HCT116 (cell line): ENCODE measurements at regions not wholly inside any gene's neighbourhood (a gene's known extent, or its start where the extent isn't known, plus 50 kb on each side); places are given as distances from the start of the nearest gene placed in this dataset.

Experiments used
- ATAC-seq: fragments of 200-7000 bp; cut with Tn5 transposase; 2 replicates; pipeline ENCODE4 v1.9.1; 2020; ENCODE audit warnings: mild to moderate bottlenecking, moderate library complexity
- BruUV-seq: library from RNA; stranded (reverse); fragments of 400-500 nt; replicated peaks from 2 replicates; lab custom pipeline; 2021; lab: Mats Ljungman, UMichigan
- CTCF ChIA-PET: fragments of 300-600 bp; sonication (Branson Sonifier 250); formaldehyde crosslinking; loops from one replicate; lab custom pipeline; 2021; ENCODE audit warnings: antibody characterized with exemption; lab: Charles Lee
- POLR2A ChIA-PET: fragments of 300-600, 350-600 bp; sonication (Branson Sonifier 250); formaldehyde crosslinking; loops from one replicate; lab custom pipeline; 2021; ENCODE audit warnings: antibody characterized with exemption; lab: Charles Lee
- RAD21 ChIA-PET, 2 experiments: fragments of 300-600 bp; sonication (Branson Sonifier 250); formaldehyde crosslinking; loops; one replicate each; lab custom pipeline; 2023; ENCODE audit warnings: low total read pairs in 2 of 2; ENCODE audit not compliant: uncharacterized antibody in 2 of 2, unreplicated experiment in 2 of 2, low non-redundant PET in 1 of 2; lab: Charles Lee
- DNase-seq: peaks from one replicate; pipeline ENCODE4 v3.0.0-alpha.2; 2010; ENCODE audit warnings: low read depth, low spot score
- H2AFZ ChIP-seq: fragments of 200-600 bp; shearing (Covaris generic), sonication (generic); 2 replicates; pipeline ENCODE4 v1.6.1; 2017; ENCODE audit warnings: low read depth, mixed run types, mixed read lengths, antibody characterized with exemption, low read length; ENCODE audit not compliant: poor library complexity, severe bottlenecking
- H3K27ac ChIP-seq: 2 replicates; pipeline ENCODE4 v1.5.1; 2012; ENCODE audit warnings: low read depth, low read length
- H3K27me3 ChIP-seq: fragments of 200-600 bp; sonication (generic); 2 replicates; pipeline ENCODE4 v1.6.1; 2016; ENCODE audit warnings: mixed run types, low read length, mixed read lengths; ENCODE audit not compliant: insufficient read depth
- H3K36me3 ChIP-seq, 2 experiments: fragments of 200-500 bp in 1 of 2; fragments of 200-600 bp in 1 of 2; sonication (Bioruptor generic) in 1 of 2; sonication (generic) in 1 of 2; 2 replicates each; pipeline versions ENCODE4 v1.5.1 to v1.6.1; 2014 to 2016; ENCODE audit warnings: low read length in 2 of 2, inconsistent platforms in 1 of 2, mixed read lengths in 1 of 2, mixed run types in 1 of 2; ENCODE audit not compliant: insufficient read depth in 2 of 2, control insufficient read depth in 1 of 2
- H3K4me1 ChIP-seq, 2 experiments: fragments of 200-600 bp in 1 of 2; sonication (generic) in 1 of 2; 2 replicates each; pipeline versions ENCODE4 v1.5.1 to v1.6.1; 2012 to 2017; ENCODE audit warnings: low read length in 2 of 2, inconsistent platforms in 1 of 2, mild to moderate bottlenecking in 1 of 2, mixed read lengths in 1 of 2, mixed run types in 1 of 2, moderate library complexity in 1 of 2; ENCODE audit not compliant: insufficient read depth in 2 of 2, control insufficient read depth in 1 of 2
- H3K4me2 ChIP-seq: fragments of 200-600 bp; sonication (generic); 2 replicates; pipeline ENCODE4 v1.6.1; 2017; ENCODE audit warnings: mixed run types, low read length, mixed read lengths
- H3K4me3 ChIP-seq, 2 experiments: fragments of 200-600 bp in 1 of 2; sonication (generic) in 1 of 2; replicated peaks in 1 of 2; 2 replicates each; pipeline ENCODE4 v1.5.1; 2011 to 2016; ENCODE audit warnings: low read length in 2 of 2, control low read depth in 1 of 2, low read depth in 1 of 2, mild to moderate bottlenecking in 1 of 2, mixed read lengths in 1 of 2, mixed run types in 1 of 2
- H3K79me2 ChIP-seq: fragments of 200-600 bp; sonication (generic); 2 replicates; pipeline ENCODE4 v1.6.1; 2017; ENCODE audit warnings: mild to moderate bottlenecking, mixed run types, low read length, moderate library complexity, mixed read lengths; ENCODE audit not compliant: insufficient read depth
- H3K9ac ChIP-seq: fragments of 200-600 bp; sonication (generic); 2 replicates; pipeline ENCODE4 v1.6.1; 2016; ENCODE audit warnings: low read length, mixed read lengths
- H3K9me2 ChIP-seq: fragments of 200-600 bp; sonication (generic), shearing (Covaris generic); 2 replicates; pipeline ENCODE4 v1.6.1; 2017; ENCODE audit warnings: mixed run types, mild to moderate bottlenecking, moderate library complexity; ENCODE audit not compliant: insufficient read depth
- H3K9me3 ChIP-seq, 2 experiments: fragments of 200-500 bp in 1 of 2; fragments of 200-600 bp in 1 of 2; sonication (Bioruptor generic) in 1 of 2; sonication (generic) in 1 of 2; 2 replicates each; pipeline ENCODE4 v1.6.1; 2014 to 2017; ENCODE audit warnings: low read length in 2 of 2, mixed read lengths in 2 of 2, inconsistent platforms in 1 of 2, low read depth in 1 of 2, mild to moderate bottlenecking in 1 of 2, mixed run types in 1 of 2, moderate library complexity in 1 of 2; ENCODE audit not compliant: control insufficient read depth in 1 of 2, insufficient read depth in 1 of 2
- H4K20me1 ChIP-seq: fragments of 200-600 bp; sonication (generic), shearing (Covaris generic); 2 replicates; pipeline ENCODE4 v1.6.1; 2017; ENCODE audit warnings: mixed run types, mild to moderate bottlenecking, moderate library complexity; ENCODE audit not compliant: insufficient read depth
- ATF3 ChIP-seq: IDR thresholded peaks from 2 replicates; pipeline ENCODE4 v1.6.1; 2012
- CEBPB ChIP-seq: IDR thresholded peaks from 2 replicates; pipeline ENCODE4 v1.6.1; 2012; ENCODE audit warnings: low read depth
- CTCF ChIP-seq, 3 experiments: fragments of 200-600 bp in 1 of 3; sonication (generic) in 1 of 3; IDR thresholded peaks in 2 of 3; conservative IDR thresholded peaks in 1 of 3; 2 replicates each; pipeline ENCODE4 v1.5.1; 2012 to 2017; ENCODE audit warnings: low read depth in 2 of 3, low read length in 2 of 3, antibody characterized with exemption in 1 of 3, borderline replicate concordance in 1 of 3, control low read depth in 1 of 3, mild to moderate bottlenecking in 1 of 3, mixed read lengths in 1 of 3, mixed run types in 1 of 3, moderate library complexity in 1 of 3; ENCODE audit not compliant: insufficient read depth in 1 of 3
- EGR1 ChIP-seq: IDR thresholded peaks from 2 replicates; pipeline ENCODE4 v1.6.1; 2012; ENCODE audit warnings: low read depth
- ELF1 ChIP-seq: IDR thresholded peaks from 2 replicates; pipeline ENCODE4 v1.6.1; 2012; ENCODE audit warnings: low read depth, borderline replicate concordance
- EZH2 ChIP-seq: fragments of 200-600 bp; sonication (generic); IDR thresholded peaks from 2 replicates; pipeline ENCODE4 v1.6.1; 2017; ENCODE audit warnings: antibody characterized with exemption, mixed run types
- EZH2phosphoT487 ChIP-seq: fragments of 200-600 bp; IDR thresholded peaks from 2 replicates; pipeline ENCODE4 v1.6.1; 2018; ENCODE audit warnings: antibody characterized with exemption, borderline replicate concordance
- JUND ChIP-seq: IDR thresholded peaks from 2 replicates; pipeline ENCODE4 v1.6.1; 2012
- MAX ChIP-seq: IDR thresholded peaks from 2 replicates; pipeline ENCODE4 v1.6.1; 2012
- POLR2AphosphoS5 ChIP-seq: IDR thresholded peaks from 2 replicates; pipeline ENCODE4 v1.6.1; 2011; ENCODE audit warnings: mild to moderate bottlenecking, low read depth, low read length, moderate library complexity
- RAD21 ChIP-seq: IDR thresholded peaks from 2 replicates; pipeline ENCODE4 v1.6.1; 2012; ENCODE audit warnings: low read depth, mild to moderate bottlenecking
- REST ChIP-seq: IDR thresholded peaks from 2 replicates; pipeline ENCODE4 v1.6.1; 2012; ENCODE audit warnings: low read depth
- TCF7L2 ChIP-seq: IDR thresholded peaks from 2 replicates; pipeline ENCODE4 v1.7.0; 2011; ENCODE audit warnings: borderline replicate concordance, inconsistent platforms; ENCODE audit not compliant: insufficient read depth, insufficient read length; ENCODE audit errors: extremely low read depth
- YY1 ChIP-seq: IDR thresholded peaks from 2 replicates; pipeline ENCODE4 v1.6.1; 2011; ENCODE audit warnings: low read length, low read depth, moderate library complexity, mild to moderate bottlenecking; ENCODE audit not compliant: insufficient replicate concordance; ENCODE audit errors: extremely low read depth
- ZFX ChIP-seq: fragments of 450-650 bp; IDR thresholded peaks from 2 replicates; pipeline ENCODE4 v1.6.1; 2017
- ZNF274 ChIP-seq: fragments of 200-500 bp; sonication (Bioruptor generic); IDR thresholded peaks from 2 replicates; pipeline ENCODE4 v1.6.1; 2014; ENCODE audit warnings: mild to moderate bottlenecking, low read depth, low read length, inconsistent platforms
- intact Hi-C: fragments of 100-400 bp; cut with micrococcal nuclease; formaldehyde crosslinking; loops from 2 replicates; pipeline ENCODE4 v1.10.0; 2022

- no peak overlapping the region for H3K4me3 ChIP-seq
Observed at GRCh38 chr2:143893371-143893770, 626.5 kb downstream of the ZEB2 start.

GRCh38 chr2:143891879-143892308 lies 628.0 kb downstream of the ZEB2 start:
- no peak overlapping the region for H3K4me3 ChIP-seq
- no peaks in the 10 kb centered on the region for H3K27me3 ChIP-seq
- DNase-seq, result no peak
- H3K79me2 ChIP-seq, result no peaks in the 10 kb centered on the region
- no peak overlapping the region for H3K27ac ChIP-seq
- no peaks in the 10 kb centered on the region for H4K20me1 ChIP-seq
- H2AFZ ChIP-seq, result no peak overlapping the region
- H3K4me2 ChIP-seq, result no peak overlapping the region
- ChIA-PET CTCF (no interaction called here), POLR2A (no interaction called here), RAD21 (no interaction called here)
- no peaks in the 10 kb centered on the region for H3K9me2 ChIP-seq
- H3K36me3 ChIP-seq, result no peaks in the 10 kb centered on the region
- H3K9ac ChIP-seq, result no peak overlapping the region
- no peaks in the 10 kb centered on the region for H3K4me1 ChIP-seq
- no TSS peak for BruUV-seq
- no peak for ATAC-seq
- no peaks in the 10 kb centered on the region for H3K9me3 ChIP-seq
- intact Hi-C loops, result no loop called here
- no peak for TF ChIP-seq JUND
- no peak for TF ChIP-seq ATF3
- no peak for TF ChIP-seq CEBPB
- TF ChIP-seq CTCF (IDR thresholded peaks at IDR 0.05 in 2 of 3, conservative IDR thresholded peaks at IDR 0.05 in 1 of 3; ENCODE audit: borderline replicate concordance in 1 of 3, insufficient read depth in 1 of 3, low read depth in 2 of 3, low read length in 2 of 3), result no peak
- TF ChIP-seq ELF1, result no peak
- no peak for TF ChIP-seq EZH2
- no peak for TF ChIP-seq EGR1
- no peak for TF ChIP-seq RAD21
- no peak for TF ChIP-seq ZNF274
- no peak for TF ChIP-seq TCF7L2
- no peak for TF ChIP-seq POLR2AphosphoS5
- no peak for TF ChIP-seq ZFX
- no peak for TF ChIP-seq MAX
- no peak for TF ChIP-seq REST
- TF ChIP-seq EZH2phosphoT487, result no peak
- no peak for TF ChIP-seq YY1

More at GRCh38 chr2:143893371-143893770, 626.5 kb downstream of the ZEB2 start:
- H3K9me3 ChIP-seq, result no peaks in the 10 kb centered on the region
- H4K20me1 ChIP-seq, result no peaks in the 10 kb centered on the region
- H3K9ac ChIP-seq, result no peak overlapping the region
- H3K27ac ChIP-seq, result no peak overlapping the region
- BruUV-seq, result no TSS peak
- CTCF ChIA-PET, result no interaction called here
- no peak overlapping the region for H3K4me2 ChIP-seq
- no peaks in the 10 kb centered on the region for H3K27me3 ChIP-seq
- no peak overlapping the region for H2AFZ ChIP-seq
- POLR2A ChIA-PET, result no interaction called here
- RAD21 ChIA-PET, result no interaction called here
- H3K9me2 ChIP-seq, result no peaks in the 10 kb centered on the region
- no peaks in the 10 kb centered on the region for H3K36me3 ChIP-seq
- no peaks in the 10 kb centered on the region for H3K4me1 ChIP-seq
- no peaks in the 10 kb centered on the region for H3K79me2 ChIP-seq
- intact Hi-C loops, result no loop called here
- no peak for ATAC-seq
- no peak for DNase-seq
- TF ChIP-seq EZH2phosphoT487 (no peak), ZNF274 (no peak)
